PFSK-1 (cell line): ENCODE measurements at regions not wholly inside any gene's neighbourhood (a gene's known extent, or its start where the extent isn't known, plus 50 kb on each side); places are given as distances from the start of the nearest gene placed in this dataset.

ENCODE experiments used
- POLR2AphosphoS5 ChIP-seq: IDR thresholded peaks from 2 replicates; pipeline ENCODE4 v1.6.1; 2012; ENCODE audit warnings: low read depth, mild to moderate bottlenecking, control low read depth, low read length, moderate library complexity
- TAF1 ChIP-seq: IDR thresholded peaks from 2 replicates; pipeline ENCODE4 v1.6.1; 2012; ENCODE audit warnings: low read length, control low read depth, borderline replicate concordance; ENCODE audit not compliant: insufficient read depth

DNA sequence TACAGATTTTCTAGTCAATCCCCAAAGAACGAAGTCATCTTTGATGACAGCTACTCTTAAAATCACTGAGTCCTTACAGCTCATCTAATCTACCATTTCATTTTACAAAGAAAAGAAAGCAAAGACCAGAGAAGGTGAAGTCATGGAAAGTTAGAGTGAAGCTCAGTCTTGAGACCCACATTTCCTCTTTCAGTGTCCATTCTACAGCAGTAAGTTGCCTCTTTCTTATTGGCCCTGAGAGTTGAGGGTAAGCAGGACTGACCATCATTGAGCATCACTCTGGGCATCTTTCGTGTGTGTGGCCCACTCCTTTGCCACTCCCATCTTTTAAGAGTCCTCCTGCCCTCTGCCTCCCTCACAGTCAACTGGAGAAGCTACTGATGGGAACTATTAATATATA lies 251.8 kb upstream of the NR4A3 start:
- TF ChIP-seq POLR2AphosphoS5, result no peak
- TF ChIP-seq TAF1, result no peak
